NB4 (cell line): ENCODE measurements at regions not wholly inside any gene's neighbourhood (a gene's known extent, or its start where the extent isn't known, plus 50 kb on each side); places are given as distances from the start of the nearest gene placed in this dataset.

Experiments used
- DNase-seq: peaks from one replicate; pipeline ENCODE4 v3.0.0; 2010; ENCODE audit warnings: low read depth
- H3K4me3 ChIP-seq: one replicate; pipeline ENCODE4 v1.5.1; 2011; ENCODE audit warnings: mild to moderate bottlenecking, low read depth, low read length, moderate library complexity
- MAX ChIP-seq: IDR thresholded peaks from 2 replicates; pipeline ENCODE4 v1.6.1; 2011; ENCODE audit warnings: low read depth, low read length
- MYC ChIP-seq: IDR thresholded peaks from 2 replicates; pipeline ENCODE4 v1.6.1; 2011; ENCODE audit warnings: low read depth, low read length
- POLR2A ChIP-seq: IDR thresholded peaks from 2 replicates; pipeline ENCODE4 v1.6.1; 2011; ENCODE audit warnings: mild to moderate bottlenecking; ENCODE audit not compliant: insufficient read length; ENCODE audit errors: extremely low read depth
- TF ChIP-seq, protein P1 (sequence below): IDR thresholded peaks from one replicate; pipeline ENCODE4 v1.5.1; 2012; ENCODE audit warnings: low read depth, low read length

- DNase-seq, result peak; percentile 49
- no peak overlapping the region for H3K4me3 ChIP-seq
- TF ChIP-seq MYC (no peak), POLR2A (no peak), MAX (no peak)
- TF ChIP-seq, protein P1, sequence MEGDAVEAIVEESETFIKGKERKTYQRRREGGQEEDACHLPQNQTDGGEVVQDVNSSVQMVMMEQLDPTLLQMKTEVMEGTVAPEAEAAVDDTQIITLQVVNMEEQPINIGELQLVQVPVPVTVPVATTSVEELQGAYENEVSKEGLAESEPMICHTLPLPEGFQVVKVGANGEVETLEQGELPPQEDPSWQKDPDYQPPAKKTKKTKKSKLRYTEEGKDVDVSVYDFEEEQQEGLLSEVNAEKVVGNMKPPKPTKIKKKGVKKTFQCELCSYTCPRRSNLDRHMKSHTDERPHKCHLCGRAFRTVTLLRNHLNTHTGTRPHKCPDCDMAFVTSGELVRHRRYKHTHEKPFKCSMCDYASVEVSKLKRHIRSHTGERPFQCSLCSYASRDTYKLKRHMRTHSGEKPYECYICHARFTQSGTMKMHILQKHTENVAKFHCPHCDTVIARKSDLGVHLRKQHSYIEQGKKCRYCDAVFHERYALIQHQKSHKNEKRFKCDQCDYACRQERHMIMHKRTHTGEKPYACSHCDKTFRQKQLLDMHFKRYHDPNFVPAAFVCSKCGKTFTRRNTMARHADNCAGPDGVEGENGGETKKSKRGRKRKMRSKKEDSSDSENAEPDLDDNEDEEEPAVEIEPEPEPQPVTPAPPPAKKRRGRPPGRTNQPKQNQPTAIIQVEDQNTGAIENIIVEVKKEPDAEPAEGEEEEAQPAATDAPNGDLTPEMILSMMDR, result peak; percentile 69
These were observed 116.3 kb upstream of the VASH1 start for GRCh38 chr14:76644855-76645518.

DNA sequence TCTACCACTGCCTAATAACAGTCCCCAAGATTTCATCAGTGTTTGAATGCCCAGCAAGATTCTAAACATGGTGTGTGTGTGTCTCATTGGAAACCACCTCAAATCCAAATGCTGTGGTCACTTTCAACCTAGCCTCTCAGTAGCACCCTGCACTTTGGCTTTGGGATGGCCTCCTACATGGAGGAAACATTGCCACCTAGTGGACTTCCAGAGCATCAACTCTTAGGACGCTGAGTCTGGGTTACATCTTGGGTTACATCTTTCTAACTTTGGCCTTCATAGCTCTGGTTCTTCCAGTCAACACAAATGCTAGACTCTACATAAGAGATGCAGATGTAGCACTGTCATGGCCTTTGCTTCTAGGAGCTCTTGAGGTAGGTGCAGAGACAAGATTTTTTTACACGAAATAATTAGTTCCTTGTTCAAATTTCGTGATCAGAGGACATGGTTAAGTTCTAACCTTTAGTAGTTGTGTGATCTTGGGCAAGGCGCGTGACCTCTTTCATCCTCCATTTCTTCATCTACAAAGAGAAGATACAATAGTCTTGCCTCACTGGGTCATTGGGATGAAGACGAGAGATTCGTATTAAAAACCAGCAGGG is 113.5 kb upstream of the VASH1 start:
- peak; percentile 68 for DNase-seq
- no peak overlapping the region for H3K4me3 ChIP-seq
- TF ChIP-seq, protein P1, result peak; percentile 82
- no peak for TF ChIP-seq POLR2A

GRCh38 chr14:76651410-76652055 is 109.7 kb upstream of the VASH1 start:
- TF ChIP-seq POLR2A (no peak), MYC (no peak), MAX (no peak)
- TF ChIP-seq, protein P1, result no peak
- no peak overlapping the region for H3K4me3 ChIP-seq
- no peak for DNase-seq

GRCh38 chr14:76653875-76654572 is 107.2 kb upstream of the VASH1 start:
- DNase-seq, result no peak
- no peak overlapping the region for H3K4me3 ChIP-seq
- TF ChIP-seq, protein P1, result no peak
- TF ChIP-seq POLR2A (no peak), MYC (no peak), MAX (no peak)

- no peak overlapping the region for H3K4me3 ChIP-seq
- no peak for DNase-seq
- TF ChIP-seq, protein P1, result no peak
- TF ChIP-seq MAX (no peak), POLR2A (no peak)
These were observed 106.6 kb upstream of the VASH1 start for GRCh38 chr14:76654573-76655108.
